Effector memory CD8-positive, alpha-beta T cell (primary cell): ENCODE measurements at regions not wholly inside any gene's neighbourhood (a gene's known extent, or its start where the extent isn't known, plus 50 kb on each side); places are given as distances from the start of the nearest gene placed in this dataset.

Experiments used
- ATAC-seq: fragments of 150-1000 bp; cut with Tn5 transposase; replicated peaks from 2 replicates; pipeline ENCODE4 v1.10.0; 2021; ENCODE audit warnings: mild to moderate bottlenecking, moderate library complexity
- DNase-seq, 3 experiments: peaks; one replicate each; pipeline ENCODE4 v3.0.0; 2021
- H3K27ac Mint-ChIP-seq, 2 donors: one replicate each; pipeline ENCODE4 v1.8.0; 2022; ENCODE audit warnings: mild to moderate bottlenecking in 2 of 2, mixed read lengths in 2 of 2, moderate library complexity in 2 of 2
- H3K27me3 Mint-ChIP-seq, 2 donors: one replicate each; pipeline ENCODE4 v1.8.0; 2022; ENCODE audit warnings: mixed read lengths in 2 of 2
- H3K36me3 Mint-ChIP-seq: one replicate; pipeline ENCODE4 v1.8.0; 2022; ENCODE audit warnings: mild to moderate bottlenecking, moderate library complexity, mixed read lengths; ENCODE audit not compliant: insufficient read depth
- H3K4me1 Mint-ChIP-seq, 2 donors: one replicate each; pipeline ENCODE4 v1.8.0; 2022; ENCODE audit warnings: low read depth in 2 of 2, mixed read lengths in 2 of 2
- H3K4me3 Mint-ChIP-seq, 2 donors: one replicate each; pipeline ENCODE4 v1.8.0; 2022; ENCODE audit warnings: mild to moderate bottlenecking in 2 of 2, mixed read lengths in 2 of 2, moderate library complexity in 2 of 2
- H3K9me3 Mint-ChIP-seq, 2 donors: one replicate each; pipeline ENCODE4 v1.8.0; 2022; ENCODE audit warnings: mixed read lengths in 2 of 2

- Mint-ChIP-seq H3K36me3 (no peaks in the 10 kb centered on the region), H3K9me3 (peaks cover 0 to 3% of the 10 kb centered on the region in 2 donors), H3K27me3 (no peaks in the 10 kb centered on the region), H3K4me1 (no peaks in the 10 kb centered on the region), H3K27ac (no peak overlapping the region), H3K4me3 (no peak overlapping the region)
- ATAC-seq (no peak), DNase-seq (no peak)
These were observed 1130.8 kb downstream of the FAT4 start for GRCh38 chr4:126445596-126445995.

GRCh38 chr4:126446917-126447316 lies 1132.2 kb downstream of the FAT4 start:
- H3K9me3 Mint-ChIP-seq = peaks cover 2 to 3% of the 10 kb centered on the region in 2 donors
- ATAC-seq = no peak
- no peaks in the 10 kb centered on the region for H3K36me3 Mint-ChIP-seq
- H3K4me1 Mint-ChIP-seq = no peaks in the 10 kb centered on the region
- H3K27me3 Mint-ChIP-seq = no peaks in the 10 kb centered on the region
- no peak overlapping the region for H3K27ac Mint-ChIP-seq
- no peak for DNase-seq
- H3K4me3 Mint-ChIP-seq = no peak overlapping the region

- Mint-ChIP-seq H3K4me1 (no peaks in the 10 kb centered on the region), H3K36me3 (peaks cover 2% of the 10 kb centered on the region), H3K9me3 (peaks cover 7 to 11% of the 10 kb centered on the region in 2 donors), H3K27ac (no peak overlapping the region), H3K27me3 (no peaks in the 10 kb centered on the region), H3K4me3 (no peak overlapping the region)
- no peak for DNase-seq
- ATAC-seq = no peak
These were observed 1133.5 kb downstream of the FAT4 start for GRCh38 chr4:126448086-126448845.

GRCh38 chr4:126451237-126451873 lies 1136.6 kb downstream of the FAT4 start:
- no peak overlapping the region for H3K4me3 Mint-ChIP-seq
- ATAC-seq (no peak), DNase-seq (no peak)

GRCh38 chr4:126455865-126456264 lies 1141.1 kb downstream of the FAT4 start:
- no peak for ATAC-seq
- Mint-ChIP-seq H3K9me3 (peaks cover 10 to 23% of the 10 kb centered on the region in 2 donors), H3K4me1 (no peaks in the 10 kb centered on the region), H3K27me3 (no peaks in the 10 kb centered on the region), H3K27ac (no peak overlapping the region), H3K4me3 (no peak overlapping the region), H3K36me3 (peaks cover 2% of the 10 kb centered on the region)
- no peak for DNase-seq

More at GRCh38 chr4:126451237-126451873, 1136.6 kb downstream of the FAT4 start:
- Mint-ChIP-seq H3K27me3 (no peaks in the 10 kb centered on the region), H3K36me3 (peaks cover 2% of the 10 kb centered on the region), H3K9me3 (peaks cover 9 to 23% of the 10 kb centered on the region in 2 donors), H3K4me1 (no peaks in the 10 kb centered on the region), H3K27ac (no peak overlapping the region)

- no peak for DNase-seq
- Mint-ChIP-seq H3K27me3 (no peaks in the 10 kb centered on the region), H3K27ac (no peak overlapping the region), H3K4me1 (no peaks in the 10 kb centered on the region), H3K9me3 (peaks cover 4 to 6% of the 10 kb centered on the region in 2 donors), H3K4me3 (no peak overlapping the region), H3K36me3 (no peaks in the 10 kb centered on the region)
- ATAC-seq = no peak
These were observed 1144.2 kb downstream of the FAT4 start for GRCh38 chr4:126458993-126459392.

- H3K27ac Mint-ChIP-seq = no peak overlapping the region
- H3K9me3 Mint-ChIP-seq = peaks cover 3 to 6% of the 10 kb centered on the region in 2 donors
- no peak for ATAC-seq
- H3K27me3 Mint-ChIP-seq = no peaks in the 10 kb centered on the region
- H3K4me1 Mint-ChIP-seq = no peaks in the 10 kb centered on the region
- no peak for DNase-seq
- no peak overlapping the region for H3K4me3 Mint-ChIP-seq
- H3K36me3 Mint-ChIP-seq = no peaks in the 10 kb centered on the region
These were observed 1150.6 kb downstream of the FAT4 start for GRCh38 chr4:126465341-126465740.

GRCh38 chr4:126466848-126467247 lies 1152.1 kb downstream of the FAT4 start:
- Mint-ChIP-seq H3K4me1 (no peaks in the 10 kb centered on the region), H3K27me3 (no peaks in the 10 kb centered on the region), H3K27ac (no peak overlapping the region), H3K9me3 (peaks cover 0 to 6% of the 10 kb centered on the region in 2 donors), H3K36me3 (no peaks in the 10 kb centered on the region), H3K4me3 (no peak overlapping the region)
- DNase-seq = no peak
- no peak for ATAC-seq

GRCh38 chr4:126468144-126468543 lies 1153.4 kb downstream of the FAT4 start:
- peaks cover 0 to 6% of the 10 kb centered on the region in 2 donors for H3K9me3 Mint-ChIP-seq
- no peak overlapping the region for H3K4me3 Mint-ChIP-seq
- no peak for ATAC-seq
- no peak overlapping the region for H3K27ac Mint-ChIP-seq
- H3K27me3 Mint-ChIP-seq = no peaks in the 10 kb centered on the region
- no peaks in the 10 kb centered on the region for H3K4me1 Mint-ChIP-seq
- DNase-seq = no peak
- H3K36me3 Mint-ChIP-seq = no peaks in the 10 kb centered on the region

GRCh38 chr4:126470862-126471261 lies 1156.1 kb downstream of the FAT4 start:
- H3K36me3 Mint-ChIP-seq = no peaks in the 10 kb centered on the region
- no peaks in the 10 kb centered on the region for H3K27me3 Mint-ChIP-seq
- no peaks in the 10 kb centered on the region for H3K4me1 Mint-ChIP-seq
- H3K9me3 Mint-ChIP-seq = peaks cover 3 to 6% of the 10 kb centered on the region in 2 donors
- DNase-seq = no peak
- no peak for ATAC-seq
- H3K27ac Mint-ChIP-seq = no peak overlapping the region
- no peak overlapping the region for H3K4me3 Mint-ChIP-seq

GRCh38 chr4:126475730-126476129 lies 1157.0 kb upstream of the INTU start:
- Mint-ChIP-seq H3K9me3 (peaks cover 0 to 4% of the 10 kb centered on the region in 2 donors), H3K27me3 (no peaks in the 10 kb centered on the region), H3K4me3 (no peak overlapping the region), H3K27ac (no peak overlapping the region), H3K36me3 (no peaks in the 10 kb centered on the region), H3K4me1 (no peaks in the 10 kb centered on the region)
- ATAC-seq (no peak), DNase-seq (no peak)

- Mint-ChIP-seq H3K9me3 (peaks cover 0 to 4% of the 10 kb centered on the region in 2 donors), H3K27me3 (no peaks in the 10 kb centered on the region), H3K4me1 (no peaks in the 10 kb centered on the region), H3K27ac (no peak overlapping the region), H3K4me3 (no peak overlapping the region), H3K36me3 (peaks cover 3% of the 10 kb centered on the region)
- no peak for ATAC-seq
- DNase-seq = no peak
These were observed 1153.0 kb upstream of the INTU start for GRCh38 chr4:126479709-126480108.

GRCh38 chr4:126482311-126482710 lies 1150.4 kb upstream of the INTU start:
- H3K27me3 Mint-ChIP-seq = no peaks in the 10 kb centered on the region
- H3K9me3 Mint-ChIP-seq = peaks cover 0 to 1% of the 10 kb centered on the region in 2 donors
- ATAC-seq = no peak
- DNase-seq = no peak
- peaks cover 3% of the 10 kb centered on the region for H3K36me3 Mint-ChIP-seq
- H3K27ac Mint-ChIP-seq = no peak overlapping the region
- H3K4me1 Mint-ChIP-seq = no peaks in the 10 kb centered on the region
- H3K4me3 Mint-ChIP-seq = no peak overlapping the region

- Mint-ChIP-seq H3K27ac (no peak overlapping the region), H3K4me3 (no peak overlapping the region), H3K9me3 (peaks cover 0 to 1% of the 10 kb centered on the region in 2 donors), H3K4me1 (no peaks in the 10 kb centered on the region), H3K36me3 (peaks cover 3% of the 10 kb centered on the region), H3K27me3 (no peaks in the 10 kb centered on the region)
- ATAC-seq (no peak), DNase-seq (no peak)
These were observed 1146.4 kb upstream of the INTU start for GRCh38 chr4:126486377-126486776.
